HG03025 (cell line): ENCODE measurements at regions not wholly inside any gene's neighbourhood (a gene's known extent, or its start where the extent isn't known, plus 50 kb on each side); places are given as distances from the start of the nearest gene placed in this dataset.
"Not testable (repeated sequence)": the region's sequence is repeated elsewhere in the genome, so short reads cannot be mapped to it uniquely, and the experiment has no call there.

Source experiments
- ATAC-seq: cut with Tn5 transposase; IDR thresholded peaks from one replicate; pipeline ENCODE4 v1.9.1; 2021; ENCODE audit warnings: mild to moderate bottlenecking, moderate library complexity; ENCODE audit not compliant: unreplicated experiment, low FRiP score

GRCh38 chr9:119951591-119951990 is 582.4 kb upstream of the BRINP1 start:
- ATAC-seq: no peak

- no peak for ATAC-seq
Measured at GRCh38 chr9:119951090-119951489, 581.9 kb upstream of the BRINP1 start.

DNA sequence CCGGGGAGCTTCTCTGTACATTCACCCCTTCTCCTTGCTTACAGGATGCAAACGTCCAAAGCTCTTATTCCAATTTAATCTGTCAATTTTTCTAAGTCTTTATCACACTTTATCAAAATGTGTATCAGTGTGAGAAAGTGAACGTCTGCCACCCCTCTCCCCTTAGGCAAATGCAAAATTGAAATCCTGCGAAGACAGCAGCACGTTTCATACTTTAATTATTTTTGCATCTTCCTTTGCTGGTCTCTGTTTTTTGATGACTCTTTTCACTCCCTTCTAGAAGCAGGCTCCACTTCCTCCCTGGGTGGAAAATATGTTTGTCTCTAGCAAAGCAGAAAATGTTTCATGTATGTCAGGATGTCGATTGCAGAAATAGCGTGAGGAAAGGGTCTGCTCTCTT is 576.5 kb upstream of the BRINP1 start:
- ATAC-seq: no peak

GRCh38 chr9:119941091-119941490 is 571.9 kb upstream of the BRINP1 start:
- no peak for ATAC-seq

GRCh38 chr9:119938871-119939270 is 569.6 kb upstream of the BRINP1 start:
- no peak for ATAC-seq

DNA sequence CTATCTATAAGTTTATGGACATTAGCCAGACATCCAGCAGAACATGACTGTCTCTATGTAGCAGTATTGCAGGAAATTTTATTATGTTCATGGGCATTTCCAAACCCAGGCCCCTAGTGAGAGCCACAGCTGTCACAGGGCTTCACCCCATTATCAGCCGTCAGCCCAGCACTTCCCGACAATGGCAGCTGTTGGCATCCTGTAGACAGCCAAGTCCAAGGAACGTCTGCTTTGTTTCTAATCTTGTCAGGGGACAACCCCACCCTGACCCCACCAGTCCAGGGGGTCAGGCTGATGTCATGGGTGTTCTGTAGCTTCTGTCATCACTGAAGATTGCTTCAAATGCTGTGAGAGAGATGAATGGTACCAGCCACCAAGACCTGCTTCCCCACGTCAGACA is 565.3 kb upstream of the BRINP1 start:
- no peak for ATAC-seq

DNA sequence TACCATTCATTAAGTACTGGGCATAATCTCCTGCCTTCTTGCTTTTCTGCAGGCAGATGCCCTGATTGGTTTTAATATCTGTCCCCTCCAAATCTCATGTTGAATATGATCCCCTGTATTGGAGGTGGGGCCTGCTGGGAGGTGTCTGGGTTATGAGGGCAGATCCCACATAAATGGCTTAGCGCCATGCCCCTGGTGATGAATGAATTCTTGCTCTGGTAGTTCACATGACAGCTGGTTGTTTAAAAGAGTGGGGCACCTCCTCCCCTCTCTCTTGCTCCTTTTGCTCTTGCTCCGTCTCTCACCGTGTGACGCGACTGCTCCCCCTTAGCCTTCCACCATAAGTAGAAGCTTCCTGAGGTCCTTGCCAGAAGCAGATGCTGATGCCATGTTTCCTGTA is 564.0 kb upstream of the BRINP1 start:
- ATAC-seq: no peak

GRCh38 chr9:119924736-119925135 is 555.5 kb upstream of the BRINP1 start:
- ATAC-seq: no peak

GRCh38 chr9:119917175-119917574 is 547.9 kb upstream of the BRINP1 start:
- no peak for ATAC-seq

GRCh38 chr9:119907056-119907455 is 537.8 kb upstream of the BRINP1 start:
- no peak for ATAC-seq

DNA sequence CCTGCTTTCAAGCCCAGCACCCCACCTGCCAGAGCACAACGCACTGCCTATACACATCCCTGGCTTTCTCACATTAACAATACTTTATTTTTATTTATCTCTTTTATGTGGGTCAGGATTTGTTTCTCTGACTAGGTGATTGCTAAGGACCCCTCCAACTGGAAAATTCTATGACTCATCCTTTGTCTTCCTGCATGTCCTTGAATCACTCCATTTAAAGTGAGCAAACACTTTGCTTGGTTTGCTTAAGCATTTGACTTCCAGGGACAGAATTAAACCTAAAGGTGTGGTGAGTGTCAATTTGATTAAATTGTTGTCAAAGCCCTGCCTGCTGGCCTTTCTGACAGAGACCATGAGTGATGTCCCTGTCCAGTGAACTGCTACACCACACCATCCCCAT is 536.5 kb upstream of the BRINP1 start:
- ATAC-seq: no peak

DNA sequence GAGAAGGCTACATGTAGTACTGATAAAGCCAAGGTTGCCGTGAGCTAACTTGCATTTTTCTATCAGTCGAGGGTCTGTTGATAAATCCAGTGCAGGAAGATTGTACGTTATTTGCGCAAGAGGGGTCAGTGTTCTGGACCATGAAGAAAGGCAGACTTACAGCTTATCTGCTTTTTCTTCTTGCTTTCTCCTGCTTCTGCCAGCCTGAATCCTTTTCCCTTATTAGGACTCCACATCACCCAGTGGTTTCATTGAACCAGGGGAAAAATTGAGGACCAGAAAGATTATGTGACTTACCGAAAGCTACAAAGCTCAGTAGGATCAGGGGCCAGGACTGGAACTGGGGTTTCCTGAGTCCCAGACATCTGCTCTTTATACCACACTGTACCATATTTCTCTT is 534.6 kb upstream of the BRINP1 start:
- ATAC-seq: no peak

- ATAC-seq: no peak
Measured at GRCh38 chr9:119902611-119903010, 533.4 kb upstream of the BRINP1 start.

DNA sequence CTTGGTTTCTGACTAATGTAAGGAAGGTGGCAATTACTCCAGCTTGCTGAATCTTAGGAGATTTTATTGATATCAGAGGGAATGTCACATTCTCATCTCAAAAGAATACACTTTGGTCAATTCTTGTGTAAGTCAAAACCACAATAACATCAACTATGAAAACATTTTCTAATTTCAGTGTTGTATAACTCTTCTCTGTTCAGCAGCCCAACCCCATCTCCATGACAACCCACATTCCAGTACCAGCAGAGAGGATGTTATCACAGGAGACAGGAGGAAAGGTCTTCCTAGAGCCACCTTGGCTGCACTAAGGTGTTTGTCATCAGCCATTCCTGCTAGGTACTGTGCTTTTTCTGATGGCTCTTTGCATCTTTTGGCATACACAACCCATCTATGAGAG is 529.1 kb upstream of the BRINP1 start:
- ATAC-seq: no peak

- ATAC-seq: no peak
Measured at GRCh38 chr9:119884438-119884837, 515.2 kb upstream of the BRINP1 start.

- no peak for ATAC-seq
Measured at GRCh38 chr9:119881898-119882297, 512.7 kb upstream of the BRINP1 start.

DNA sequence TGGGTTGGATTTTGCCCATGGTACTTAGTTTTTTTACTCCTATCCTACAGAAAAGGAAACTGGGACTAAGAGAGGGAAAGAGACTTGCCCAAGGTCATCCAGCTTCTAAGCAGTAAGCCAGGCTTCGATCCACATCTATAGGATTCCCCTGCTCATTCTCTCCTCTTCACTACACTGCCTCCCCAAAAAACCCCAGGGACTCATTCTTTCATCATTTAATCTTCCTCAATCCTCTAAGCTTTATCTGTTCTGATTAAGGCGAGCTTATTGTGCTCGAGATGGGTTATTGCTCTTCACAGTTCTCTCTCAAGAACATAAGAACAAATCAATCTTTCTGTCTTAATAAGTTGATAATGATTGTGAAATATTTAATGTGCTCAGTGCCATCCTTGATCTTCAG is 511.1 kb upstream of the BRINP1 start:
- ATAC-seq: no peak

- ATAC-seq: no peak
Measured at GRCh38 chr9:119877306-119877705, 508.1 kb upstream of the BRINP1 start.

GRCh38 chr9:119873877-119874276 is 504.6 kb upstream of the BRINP1 start:
- no peak for ATAC-seq

DNA sequence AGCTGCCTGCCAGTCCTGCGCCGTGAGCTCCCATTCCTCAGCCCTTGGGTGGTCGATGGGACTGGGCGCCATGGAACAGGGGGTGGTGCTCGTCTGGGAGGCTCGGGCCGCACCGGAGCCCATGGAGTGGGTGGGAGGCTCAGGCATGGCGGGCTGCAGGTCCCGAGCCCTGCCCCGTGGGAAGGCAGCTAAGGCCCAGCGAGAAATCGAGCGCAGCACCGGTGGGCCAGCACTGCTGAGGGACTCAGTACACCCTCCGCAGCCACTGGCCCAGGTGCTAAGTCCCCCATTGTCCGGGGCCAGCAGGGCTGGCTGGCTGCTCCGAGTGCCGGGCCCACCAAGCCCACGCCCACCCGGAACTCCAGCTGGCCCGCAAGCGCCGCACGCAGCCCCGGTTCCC is 501.0 kb upstream of the BRINP1 start:
- not testable (repeated sequence) for ATAC-seq

- no peak for ATAC-seq
Measured at GRCh38 chr9:119868694-119869093, 499.5 kb upstream of the BRINP1 start.

DNA sequence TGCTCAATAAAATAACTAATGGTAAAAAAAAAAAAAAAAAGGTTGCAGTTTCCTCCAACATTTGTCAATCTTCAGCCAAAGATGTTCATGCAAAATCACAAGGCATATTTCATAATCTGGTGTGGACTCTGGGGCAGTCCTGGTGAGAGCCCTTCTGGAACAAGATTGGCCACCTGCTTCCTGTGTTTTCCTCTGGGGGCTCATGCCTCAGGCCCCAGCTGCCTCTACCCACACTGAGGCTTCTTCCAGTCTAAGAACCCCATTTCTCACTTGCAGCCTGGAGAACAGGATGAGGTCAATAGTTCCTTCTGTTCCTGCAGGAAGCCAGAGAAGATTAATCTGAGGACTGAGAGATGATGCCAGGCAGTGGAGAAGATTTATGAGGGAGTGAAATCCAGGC is 492.6 kb upstream of the BRINP1 start:
- no peak for ATAC-seq

- ATAC-seq: no peak
Measured at GRCh38 chr9:119859128-119859527, 489.9 kb upstream of the BRINP1 start.

DNA sequence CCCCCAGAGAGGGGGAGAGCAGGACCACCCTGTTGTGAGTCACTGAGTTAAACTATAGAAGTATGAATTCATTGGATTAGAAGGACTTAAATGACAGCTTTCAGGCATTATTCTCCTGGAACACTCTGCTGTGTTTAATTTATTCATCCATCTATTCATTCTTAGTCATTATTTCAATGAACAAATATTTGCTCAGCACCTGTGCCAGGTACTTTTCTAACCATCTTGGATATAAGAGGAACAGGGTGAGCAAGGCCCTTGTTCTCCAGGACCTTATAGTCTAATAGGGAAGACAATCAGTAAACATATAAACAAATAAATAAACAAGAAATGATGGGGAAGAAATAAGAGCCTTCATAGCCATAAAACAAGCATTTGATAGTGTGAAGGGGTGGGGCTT is 483.9 kb upstream of the BRINP1 start:
- no peak for ATAC-seq
